NK-92 treated with Interleukin-12 subunit alpha and Interleukin-12 subunit beta, amount 100 ng/mL, for 24 hours (cell line): ENCODE measurements at regions not wholly inside any gene's neighbourhood (a gene's known extent, or its start where the extent isn't known, plus 50 kb on each side); places are given as distances from the start of the nearest gene placed in this dataset.

Experiments
- DNase-seq: peaks from one replicate; lab custom pipeline; 2025; lab: John Stamatoyannopoulos, UW

- DNase-seq: no peak
Observed at GRCh38 chr10:130430291-130430690, 294.1 kb downstream of the GLRX3 start.

- DNase-seq: no peak
Observed at GRCh38 chr10:130430852-130431704, 294.9 kb downstream of the GLRX3 start.

DNA sequence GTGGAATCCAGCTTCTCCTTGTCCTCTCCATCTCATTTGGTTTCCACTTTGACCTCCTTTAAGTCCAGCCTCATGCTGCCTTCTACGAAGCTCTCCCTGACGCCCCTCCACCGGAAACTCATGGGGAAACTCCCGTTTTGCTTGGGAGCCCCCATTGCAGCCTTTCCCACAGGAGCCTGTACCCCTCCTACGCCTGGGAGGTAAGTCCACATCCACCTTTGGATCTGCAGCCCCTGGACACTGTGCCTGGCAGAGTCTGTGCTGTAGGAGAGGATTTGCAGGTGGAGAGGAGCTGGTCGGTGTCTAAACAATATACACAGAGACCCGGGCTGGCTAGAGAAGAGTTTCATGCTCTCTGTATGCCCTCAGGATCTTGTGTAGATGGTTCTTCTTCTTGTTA lies 296.1 kb downstream of the GLRX3 start:
- no peak for DNase-seq

- no peak for DNase-seq
Observed at GRCh38 chr10:130432850-130433249, 296.7 kb downstream of the GLRX3 start.

DNA sequence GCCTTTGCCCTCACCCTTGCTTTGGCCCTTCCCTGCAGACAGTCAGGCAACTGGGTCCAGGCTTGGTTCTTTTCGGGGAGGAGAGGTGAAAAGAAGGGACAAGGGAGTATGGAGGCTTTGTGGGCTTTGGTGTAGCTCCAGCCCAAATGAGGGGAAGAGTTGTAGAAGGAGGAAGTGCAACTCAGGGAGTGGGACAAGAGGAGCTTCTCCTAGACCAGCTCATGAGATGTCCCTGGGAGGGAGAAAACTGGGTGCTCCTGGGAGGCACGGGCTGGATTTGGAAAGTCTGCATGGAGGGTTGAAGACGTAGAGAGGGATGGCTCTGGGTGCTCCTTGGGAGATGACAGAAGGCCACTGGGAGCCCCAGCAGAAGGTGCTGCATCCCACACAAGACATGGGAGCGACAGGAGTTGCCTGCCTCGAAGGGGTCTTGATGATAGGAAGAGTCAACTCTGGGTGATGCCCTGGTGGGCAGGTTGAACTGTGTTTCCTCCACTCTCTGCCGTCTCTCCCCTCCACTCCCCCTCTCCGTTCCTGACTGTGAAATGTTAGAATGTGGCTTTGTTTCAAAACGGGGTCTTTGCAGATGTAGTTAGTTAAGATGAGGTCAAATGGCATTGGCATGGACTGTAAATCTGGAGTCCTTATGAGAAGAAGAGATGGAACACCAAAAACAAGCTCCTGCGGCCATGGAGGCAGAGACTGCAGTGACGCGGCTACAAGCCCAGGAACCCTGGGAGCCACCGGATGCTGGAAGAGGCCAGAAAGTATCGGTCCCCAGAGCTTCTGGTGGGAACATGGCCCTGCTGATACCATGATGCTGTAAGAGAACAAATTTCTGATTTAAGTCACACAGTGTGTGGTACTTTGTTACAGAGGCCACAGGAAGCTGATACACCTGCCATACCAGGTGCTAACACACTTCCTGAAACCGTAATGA lies 298.5 kb downstream of the GLRX3 start:
- DNase-seq: no peak

GRCh38 chr10:130435961-130436360 lies 299.8 kb downstream of the GLRX3 start:
- no peak for DNase-seq

GRCh38 chr10:130438861-130439260 lies 302.7 kb downstream of the GLRX3 start:
- no peak for DNase-seq

DNA sequence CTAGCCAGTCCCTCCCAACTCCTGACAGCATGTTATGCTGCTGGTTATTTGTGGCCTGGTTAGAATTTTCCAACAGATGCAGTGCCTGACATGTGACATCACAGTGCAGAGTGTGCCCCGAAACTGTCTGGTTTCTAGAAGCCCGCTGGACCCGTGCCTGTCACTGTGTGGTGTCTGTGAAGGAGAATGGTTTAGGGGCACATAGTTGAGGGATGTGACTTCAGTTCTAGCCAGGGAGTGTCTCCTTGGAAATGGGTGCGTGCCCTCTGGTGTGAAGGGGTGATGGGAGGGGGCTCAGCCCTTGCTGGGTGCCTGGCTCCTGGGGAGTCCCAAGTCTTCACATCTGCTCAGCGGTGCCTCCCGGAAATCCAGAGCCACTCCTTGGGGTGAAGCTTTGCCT lies 303.6 kb downstream of the GLRX3 start:
- DNase-seq: no peak

DNA sequence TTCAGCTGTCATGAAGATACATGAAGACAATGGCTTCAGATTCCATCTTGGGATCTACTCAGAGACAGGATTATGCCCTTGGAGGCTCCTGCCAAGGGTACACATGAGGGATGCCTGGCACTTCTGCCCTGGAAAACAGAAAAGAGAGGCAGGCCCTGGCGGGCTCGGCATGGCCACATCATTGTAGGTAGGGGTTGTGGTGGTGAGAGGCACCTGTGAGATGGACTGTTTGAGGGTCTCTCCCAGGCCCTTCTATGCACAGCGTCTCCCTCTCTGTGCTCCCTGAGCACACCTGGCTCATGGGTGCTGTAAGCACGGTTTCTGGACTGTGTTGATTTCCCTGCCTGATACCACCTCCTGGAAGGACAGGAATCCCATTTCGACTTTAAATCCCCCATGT lies 304.3 kb downstream of the GLRX3 start:
- DNase-seq: no peak

GRCh38 chr10:130440971-130441370 lies 304.8 kb downstream of the GLRX3 start:
- no peak for DNase-seq

GRCh38 chr10:130443066-130443465 lies 306.9 kb downstream of the GLRX3 start:
- DNase-seq: no peak

GRCh38 chr10:130453036-130453720 lies 317.0 kb downstream of the GLRX3 start:
- no peak for DNase-seq

DNA sequence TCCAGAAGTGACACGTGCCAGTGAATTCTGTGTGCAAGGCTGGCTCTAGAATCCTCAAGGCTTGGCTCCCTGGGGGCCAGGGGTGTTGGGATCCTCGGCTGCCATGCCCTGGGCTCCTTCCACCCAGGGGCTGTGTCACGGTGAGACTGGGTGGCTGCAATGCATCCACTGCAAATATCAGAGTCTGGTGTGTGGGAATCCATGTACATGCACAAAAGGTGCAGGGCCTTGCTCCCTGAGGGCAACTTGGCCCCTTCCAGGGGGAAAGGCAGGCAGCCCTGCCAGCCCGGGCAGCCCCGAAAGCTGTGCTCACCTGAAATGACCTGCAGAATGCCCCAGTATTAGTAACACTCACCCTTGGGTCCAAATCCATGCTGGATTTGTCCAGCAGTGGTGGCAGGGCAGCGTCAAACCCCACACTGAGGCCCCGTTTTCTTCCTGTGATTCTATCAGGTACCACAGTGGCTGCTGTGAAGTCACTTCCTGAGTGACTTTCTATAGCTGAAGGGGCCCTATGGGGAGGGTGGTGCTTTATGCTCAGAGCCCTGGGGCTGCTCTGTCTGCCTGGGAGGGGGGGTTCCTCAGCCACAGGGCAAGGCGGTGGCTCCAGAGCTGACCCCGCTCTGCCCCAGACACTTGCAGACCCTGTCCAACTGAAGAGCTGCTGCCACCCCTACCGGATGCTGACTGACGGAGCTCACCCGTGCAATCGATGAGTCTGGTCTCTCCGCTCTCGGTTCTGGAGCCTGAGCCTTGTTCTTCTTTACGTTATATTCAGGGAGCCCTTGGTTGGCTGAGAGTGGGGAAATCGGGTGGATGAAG lies 317.7 kb downstream of the GLRX3 start:
- no peak for DNase-seq

GRCh38 chr10:130454543-130455000 lies 318.4 kb downstream of the GLRX3 start:
- no peak for DNase-seq

DNA sequence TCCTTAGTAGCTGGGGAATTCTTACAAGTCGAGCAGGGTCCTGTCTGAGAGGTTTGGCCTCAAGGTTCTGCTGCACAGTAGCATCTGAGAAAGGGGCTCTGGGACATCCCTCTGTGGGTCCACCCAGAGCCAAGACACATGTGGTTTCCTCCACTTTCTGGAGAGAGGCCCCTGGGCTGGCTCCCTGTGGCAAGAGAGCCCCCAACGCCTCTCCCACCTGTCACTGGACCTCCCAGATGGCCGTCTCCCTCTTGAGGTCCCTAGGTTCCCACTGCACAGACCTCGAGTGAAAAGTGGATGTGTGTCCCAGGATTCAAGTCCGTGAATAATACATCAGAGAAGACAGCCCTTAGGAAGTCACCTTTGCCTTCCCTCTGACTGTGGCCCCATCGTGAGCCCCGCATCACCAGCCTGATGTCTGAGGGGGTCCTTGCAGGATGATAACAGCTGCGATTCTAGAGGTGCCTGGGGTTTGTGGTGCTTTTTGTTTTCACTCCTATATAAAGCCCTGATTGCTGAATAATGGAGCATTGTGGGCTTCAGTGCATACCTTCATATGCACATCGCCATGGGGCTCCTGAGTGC lies 319.0 kb downstream of the GLRX3 start:
- no peak for DNase-seq

- DNase-seq: no peak
Observed at GRCh38 chr10:130455791-130456190, 319.6 kb downstream of the GLRX3 start.

DNA sequence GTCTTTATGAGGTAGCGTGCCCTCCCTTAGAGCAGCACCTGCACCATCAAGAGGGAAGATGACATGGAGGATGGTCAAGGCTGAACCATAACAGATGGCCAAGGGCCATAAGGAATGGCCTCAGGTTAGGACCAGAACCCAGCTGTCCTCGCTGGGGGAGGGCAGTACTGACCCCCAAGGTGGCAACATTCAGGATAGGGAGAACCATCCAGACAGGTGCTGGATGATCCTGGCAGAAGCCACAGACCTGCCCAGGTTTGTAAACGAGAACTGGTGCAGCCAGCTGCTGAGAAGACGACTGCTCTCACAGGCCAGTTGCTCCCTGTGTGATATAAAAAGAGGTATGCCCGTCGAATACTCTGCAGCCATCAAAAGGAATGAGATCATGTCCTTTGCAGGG lies 320.4 kb downstream of the GLRX3 start:
- no peak for DNase-seq

DNA sequence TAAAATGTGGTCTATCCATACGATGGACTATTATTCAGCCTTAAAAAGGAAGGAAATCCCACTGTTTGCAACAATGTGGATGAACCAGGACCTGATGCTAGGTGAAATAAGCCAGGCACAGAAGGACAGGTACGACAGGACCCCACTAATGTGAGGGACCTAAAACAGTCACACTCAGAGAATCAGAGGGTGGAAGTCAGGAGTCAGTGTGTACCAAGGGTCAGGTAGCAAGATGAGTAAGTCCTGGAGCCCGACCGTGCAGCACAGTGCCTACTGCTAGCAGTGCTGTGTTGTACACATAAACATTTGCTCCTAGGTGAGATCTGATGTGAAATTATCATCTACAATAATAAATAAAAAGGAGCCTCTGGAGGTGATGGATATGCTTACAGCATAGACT lies 322.3 kb downstream of the GLRX3 start:
- DNase-seq: no peak

DNA sequence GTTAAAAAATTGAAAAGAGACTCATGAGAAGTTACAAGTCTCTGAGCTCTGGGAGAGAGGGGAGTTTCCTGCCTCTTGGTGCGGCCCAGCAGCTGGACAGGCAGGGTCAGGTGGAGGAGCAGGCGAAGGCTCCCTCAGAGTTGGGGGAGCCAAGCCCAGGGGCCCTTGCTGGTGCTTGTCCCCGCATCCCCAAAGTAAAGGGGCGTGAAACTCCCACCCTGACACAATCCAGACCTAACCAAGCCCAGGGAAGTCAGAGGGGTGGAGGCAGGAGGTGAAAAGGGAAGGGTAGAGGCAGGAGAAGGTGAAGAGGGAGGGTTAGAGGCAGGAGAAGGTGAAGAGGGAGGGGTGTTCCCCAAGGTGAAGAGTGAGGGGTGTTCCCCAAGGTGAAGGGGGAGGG lies 322.8 kb downstream of the GLRX3 start:
- no peak for DNase-seq

DNA sequence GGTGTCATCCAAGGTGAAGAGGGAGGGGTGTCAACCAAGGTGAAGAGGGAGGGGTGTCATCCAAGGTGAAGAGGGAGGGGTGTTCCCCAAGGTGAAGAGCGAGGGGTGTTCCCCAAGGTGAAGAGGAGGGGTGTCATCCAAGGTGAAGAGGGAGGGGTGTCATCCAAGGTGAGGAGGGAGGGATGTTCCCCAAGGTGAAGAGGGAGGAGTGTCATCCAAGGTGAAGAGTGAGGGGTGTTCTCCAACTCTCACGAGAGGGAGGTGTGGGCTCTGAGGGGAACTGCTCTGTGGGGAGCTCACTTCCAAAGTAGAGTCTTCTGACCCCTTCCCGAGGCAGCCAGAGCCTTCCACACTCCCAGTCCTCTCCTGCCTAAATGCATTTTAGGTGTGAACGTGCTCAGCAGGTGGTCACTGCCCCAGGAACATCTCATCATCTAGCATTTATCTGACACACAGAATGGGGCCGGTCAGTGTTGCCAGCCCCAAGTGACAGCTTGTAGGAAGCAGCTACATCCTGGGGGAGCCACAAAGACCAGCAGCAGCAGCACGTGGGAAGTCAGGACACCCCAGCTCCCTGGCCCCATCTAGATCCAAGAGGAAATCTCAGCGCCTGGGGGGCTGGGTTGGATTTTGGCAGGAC lies 323.8 kb downstream of the GLRX3 start:
- DNase-seq: no peak

GRCh38 chr10:130461631-130462030 lies 325.4 kb downstream of the GLRX3 start:
- DNase-seq: no peak
